DND-41 (cell line): ENCODE measurements at regions not wholly inside any gene's neighbourhood (a gene's known extent, or its start where the extent isn't known, plus 50 kb on each side); places are given as distances from the start of the nearest gene placed in this dataset.

Source experiments
- CTCF ChIP-seq: IDR thresholded peaks from 2 replicates; pipeline ENCODE4 v1.5.1; 2012; ENCODE audit warnings: borderline replicate concordance, low read length, moderate library complexity, mild to moderate bottlenecking; ENCODE audit not compliant: poor library complexity, severe bottlenecking; ENCODE audit errors: extremely low read depth
- EZH2 ChIP-seq: IDR thresholded peaks from 3 replicates; pipeline ENCODE4 v1.6.1; 2012; ENCODE audit warnings: borderline replicate concordance, low read depth, mild to moderate bottlenecking, moderate library complexity, low read length, inconsistent platforms; ENCODE audit not compliant: severe bottlenecking

GRCh38 chr2:155190342-155190741, 491.8 kb downstream of the KCNJ3 start:
- no peak for TF ChIP-seq CTCF
- TF ChIP-seq EZH2: no peak
